SK-N-MC (cell line): ENCODE measurements at regions not wholly inside any gene's neighbourhood (a gene's known extent, or its start where the extent isn't known, plus 50 kb on each side); places are given as distances from the start of the nearest gene placed in this dataset.

Source experiments
- EZH2 ChIP-seq: fragments of 200-600 bp; sonication (generic); IDR thresholded peaks from one replicate; pipeline ENCODE4 v1.6.1; 2017; ENCODE audit warnings: antibody characterized with exemption
- FOXP2 ChIP-seq: optimal IDR thresholded peaks from 2 replicates; pipeline ENCODE3; 2011; ENCODE audit warnings: mild to moderate bottlenecking, moderate library complexity; ENCODE audit not compliant: insufficient read depth; ENCODE audit errors: extremely low read length, control extremely low read depth
- POLR2AphosphoS5 ChIP-seq: IDR thresholded peaks from 2 replicates; pipeline ENCODE4 v1.6.1; 2012; ENCODE audit warnings: mild to moderate bottlenecking, low read depth, low read length, borderline replicate concordance

GRCh38 chr14:98957211-98958047, 314.6 kb downstream of the BCL11B start:
- TF ChIP-seq EZH2, result no peak
- TF ChIP-seq POLR2AphosphoS5, result no peak
- TF ChIP-seq FOXP2, result no peak
